Esophagus muscularis mucosa (tissue), 4 donors: ENCODE measurements at regions not wholly inside any gene's neighbourhood (a gene's known extent, or its start where the extent isn't known, plus 50 kb on each side); places are given as distances from the start of the nearest gene placed in this dataset.

Source experiments
- EP300 ChIP-seq: sonication (generic); formaldehyde crosslinking; IDR thresholded peaks from one replicate; pipeline ENCODE4 v1.6.1; 2017; ENCODE audit warnings: antibody characterized with exemption
- POLR2A ChIP-seq: fragments of 450-650 bp; IDR thresholded peaks from one replicate; pipeline ENCODE4 v1.6.1; 2017; ENCODE audit warnings: antibody characterized with exemption, moderate library complexity, mild to moderate bottlenecking, low read depth
- POLR2AphosphoS5 ChIP-seq, 2 donors: sonication (generic); formaldehyde crosslinking; IDR thresholded peaks; one replicate each; pipeline ENCODE4 v1.6.1; 2017; ENCODE audit warnings: antibody characterized with exemption in 2 of 2
- TF ChIP-seq, protein P1 (sequence below), 3 experiments: fragments of 200-600 bp in 2 of 3; fragments of 450-650 bp in 1 of 3; sonication (generic) in 2 of 3; IDR thresholded peaks; one replicate each; pipeline ENCODE4 v1.5.1; 2017 to 2019; ENCODE audit warnings: antibody characterized with exemption in 3 of 3, mild to moderate bottlenecking in 2 of 3, moderate library complexity in 1 of 3

DNA sequence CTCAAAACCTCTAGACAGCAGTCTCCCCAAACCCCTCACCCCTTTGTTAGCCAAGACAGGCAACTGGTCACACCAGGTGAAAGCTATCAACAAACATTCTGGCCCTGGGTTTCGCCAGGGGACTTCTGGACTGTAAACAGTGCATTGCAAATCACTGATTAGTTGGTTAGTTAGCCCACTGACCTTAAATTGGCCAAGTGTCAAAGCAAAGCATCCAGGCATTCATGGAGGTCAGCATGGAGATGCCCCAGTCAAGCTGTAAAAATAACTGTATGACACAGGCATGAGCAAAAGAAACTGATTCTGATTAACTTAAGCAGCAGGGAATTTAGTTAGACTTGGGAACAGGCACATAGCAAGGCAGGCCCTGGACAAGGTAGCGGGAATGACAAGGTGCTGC, 156.0 kb upstream of the TTC29 start:
- TF ChIP-seq EP300 (no peak), POLR2A (no peak), POLR2AphosphoS5 (IDR thresholded peaks at IDR 0.05) (no peak)
- TF ChIP-seq, protein P1, sequence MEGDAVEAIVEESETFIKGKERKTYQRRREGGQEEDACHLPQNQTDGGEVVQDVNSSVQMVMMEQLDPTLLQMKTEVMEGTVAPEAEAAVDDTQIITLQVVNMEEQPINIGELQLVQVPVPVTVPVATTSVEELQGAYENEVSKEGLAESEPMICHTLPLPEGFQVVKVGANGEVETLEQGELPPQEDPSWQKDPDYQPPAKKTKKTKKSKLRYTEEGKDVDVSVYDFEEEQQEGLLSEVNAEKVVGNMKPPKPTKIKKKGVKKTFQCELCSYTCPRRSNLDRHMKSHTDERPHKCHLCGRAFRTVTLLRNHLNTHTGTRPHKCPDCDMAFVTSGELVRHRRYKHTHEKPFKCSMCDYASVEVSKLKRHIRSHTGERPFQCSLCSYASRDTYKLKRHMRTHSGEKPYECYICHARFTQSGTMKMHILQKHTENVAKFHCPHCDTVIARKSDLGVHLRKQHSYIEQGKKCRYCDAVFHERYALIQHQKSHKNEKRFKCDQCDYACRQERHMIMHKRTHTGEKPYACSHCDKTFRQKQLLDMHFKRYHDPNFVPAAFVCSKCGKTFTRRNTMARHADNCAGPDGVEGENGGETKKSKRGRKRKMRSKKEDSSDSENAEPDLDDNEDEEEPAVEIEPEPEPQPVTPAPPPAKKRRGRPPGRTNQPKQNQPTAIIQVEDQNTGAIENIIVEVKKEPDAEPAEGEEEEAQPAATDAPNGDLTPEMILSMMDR (IDR thresholded peaks at IDR 0.05) = no peak
